SU-DHL-6 (cell line): ENCODE measurements at regions not wholly inside any gene's neighbourhood (a gene's known extent, or its start where the extent isn't known, plus 50 kb on each side); places are given as distances from the start of the nearest gene placed in this dataset.
"Not testable (repeated sequence)": the region's sequence is repeated elsewhere in the genome, so short reads cannot be mapped to it uniquely, and the experiment has no call there.

Experiments
- H2AFZ ChIP-seq: fragments of 200-600 bp; sonication (generic); 2 replicates; pipeline ENCODE4 v1.6.1; 2014; ENCODE audit warnings: low read depth, mild to moderate bottlenecking, moderate library complexity, mixed read lengths, antibody characterized with exemption, low read length; ENCODE audit not compliant: severe bottlenecking
- H3F3A ChIP-seq: fragments of 200-600 bp; shearing (Covaris generic); 2 replicates; pipeline ENCODE4 v1.6.0; 2016; ENCODE audit warnings: antibody characterized with exemption, mild to moderate bottlenecking; ENCODE audit not compliant: insufficient read depth
- H3K27ac ChIP-seq: fragments of 200-600 bp; sonication (generic); 2 replicates; pipeline ENCODE4 v1.5.1; 2016; ENCODE audit warnings: low read depth, mild to moderate bottlenecking, low read length, moderate library complexity, mixed read lengths
- H3K27me3 ChIP-seq: fragments of 200-600 bp; sonication (generic), shearing (Covaris generic); 2 replicates; pipeline ENCODE4 v1.6.0; 2014; ENCODE audit warnings: mild to moderate bottlenecking, low read length
- H3K36me3 ChIP-seq: fragments of 200-600 bp; sonication (generic); 2 replicates; pipeline ENCODE4 v1.6.1; 2014; ENCODE audit warnings: mild to moderate bottlenecking, low read length, mixed read lengths
- H3K4me2 ChIP-seq: fragments of 300-600, 200-600 bp; shearing (Covaris generic), sonication (generic); 2 replicates; pipeline ENCODE4 v1.6.0; 2014; ENCODE audit warnings: low read length, low read depth, mild to moderate bottlenecking; ENCODE audit not compliant: poor library complexity, severe bottlenecking
- H3K4me3 ChIP-seq: fragments of 200-600 bp; sonication (generic); 2 replicates; pipeline ENCODE4 v1.5.1; 2014; ENCODE audit warnings: antibody characterized with exemption, low read length, mild to moderate bottlenecking, mixed read lengths; ENCODE audit not compliant: insufficient read depth, poor library complexity, severe bottlenecking
- H3K79me2 ChIP-seq: fragments of 200-600 bp; sonication (generic); 2 replicates; pipeline ENCODE4 v1.6.1; 2014; ENCODE audit warnings: mild to moderate bottlenecking, low read length, moderate library complexity; ENCODE audit not compliant: insufficient read depth
- H3K9ac ChIP-seq: fragments of 200-600 bp; sonication (generic); 2 replicates; pipeline ENCODE4 v1.7.0; 2014; ENCODE audit warnings: mild to moderate bottlenecking, low read length
- H3K9me2 ChIP-seq: fragments of 200-600 bp; sonication (generic); replicated peaks from 2 replicates; pipeline ENCODE4 v1.6.1; 2014; ENCODE audit warnings: low read length; ENCODE audit not compliant: insufficient read depth
- H3K9me3 ChIP-seq: fragments of 200-600 bp; sonication (generic); 2 replicates; pipeline ENCODE4 v1.6.1; 2014; ENCODE audit warnings: low read length, mixed read lengths; ENCODE audit not compliant: insufficient read depth
- H4K20me1 ChIP-seq: fragments of 200-600 bp; sonication (generic); 2 replicates; pipeline ENCODE4 v1.6.1; 2014; ENCODE audit warnings: low read depth, mild to moderate bottlenecking, antibody characterized with exemption, low read length, moderate library complexity, mixed read lengths
- EZH2phosphoT487 ChIP-seq: fragments of 200-600 bp; sonication (generic), shearing (Covaris generic); conservative IDR thresholded peaks from 2 replicates; pipeline ENCODE4 v1.6.1; 2018; ENCODE audit warnings: mild to moderate bottlenecking, antibody characterized with exemption, low read length, moderate library complexity, mixed read lengths
- TF ChIP-seq, protein P1 (sequence below): fragments of 200-600 bp; sonication (generic); IDR thresholded peaks from one replicate; pipeline ENCODE4 v1.5.1; 2017; ENCODE audit warnings: antibody characterized with exemption, mild to moderate bottlenecking, low read length, moderate library complexity; ENCODE audit not compliant: insufficient read depth, poor library complexity, severe bottlenecking

DNA sequence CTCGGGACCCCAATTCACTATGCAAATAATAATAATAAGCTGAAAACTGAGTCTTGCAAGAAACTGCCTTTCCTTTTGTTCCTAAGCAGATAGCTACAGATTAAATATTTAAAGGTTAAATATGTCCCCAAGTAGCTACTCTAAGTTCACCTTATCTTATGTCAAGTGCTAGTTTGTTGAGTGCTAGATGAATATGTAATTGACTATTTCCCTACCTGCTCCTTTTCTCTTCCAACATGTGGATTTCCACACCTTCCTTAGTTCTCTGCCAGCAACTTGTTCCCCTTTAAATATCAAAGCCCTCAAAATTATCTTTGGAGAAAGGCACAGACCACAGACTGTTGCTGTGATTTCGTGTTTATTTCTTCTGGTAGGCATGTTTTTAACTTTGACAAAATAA, 709.2 kb upstream of the SLITRK1 start:
- no peaks in the 10 kb centered on the region for H3K9me3 ChIP-seq
- H3K9ac ChIP-seq, result no peak overlapping the region
- H3K4me2 ChIP-seq, result no peak overlapping the region
- TF ChIP-seq EZH2phosphoT487, result no peak
- TF ChIP-seq, protein P1, sequence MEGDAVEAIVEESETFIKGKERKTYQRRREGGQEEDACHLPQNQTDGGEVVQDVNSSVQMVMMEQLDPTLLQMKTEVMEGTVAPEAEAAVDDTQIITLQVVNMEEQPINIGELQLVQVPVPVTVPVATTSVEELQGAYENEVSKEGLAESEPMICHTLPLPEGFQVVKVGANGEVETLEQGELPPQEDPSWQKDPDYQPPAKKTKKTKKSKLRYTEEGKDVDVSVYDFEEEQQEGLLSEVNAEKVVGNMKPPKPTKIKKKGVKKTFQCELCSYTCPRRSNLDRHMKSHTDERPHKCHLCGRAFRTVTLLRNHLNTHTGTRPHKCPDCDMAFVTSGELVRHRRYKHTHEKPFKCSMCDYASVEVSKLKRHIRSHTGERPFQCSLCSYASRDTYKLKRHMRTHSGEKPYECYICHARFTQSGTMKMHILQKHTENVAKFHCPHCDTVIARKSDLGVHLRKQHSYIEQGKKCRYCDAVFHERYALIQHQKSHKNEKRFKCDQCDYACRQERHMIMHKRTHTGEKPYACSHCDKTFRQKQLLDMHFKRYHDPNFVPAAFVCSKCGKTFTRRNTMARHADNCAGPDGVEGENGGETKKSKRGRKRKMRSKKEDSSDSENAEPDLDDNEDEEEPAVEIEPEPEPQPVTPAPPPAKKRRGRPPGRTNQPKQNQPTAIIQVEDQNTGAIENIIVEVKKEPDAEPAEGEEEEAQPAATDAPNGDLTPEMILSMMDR, result no peak
- no peak overlapping the region for H3K4me3 ChIP-seq
- H3K27ac ChIP-seq, result no peak overlapping the region
- no peaks in the 10 kb centered on the region for H3K9me2 ChIP-seq
- no peaks in the 10 kb centered on the region for H3K27me3 ChIP-seq
- no peak overlapping the region for H2AFZ ChIP-seq
- H3K79me2 ChIP-seq, result no peaks in the 10 kb centered on the region
- H3F3A ChIP-seq, result no peaks in the 10 kb centered on the region
- no peaks in the 10 kb centered on the region for H3K36me3 ChIP-seq
- H4K20me1 ChIP-seq, result no peaks in the 10 kb centered on the region

DNA sequence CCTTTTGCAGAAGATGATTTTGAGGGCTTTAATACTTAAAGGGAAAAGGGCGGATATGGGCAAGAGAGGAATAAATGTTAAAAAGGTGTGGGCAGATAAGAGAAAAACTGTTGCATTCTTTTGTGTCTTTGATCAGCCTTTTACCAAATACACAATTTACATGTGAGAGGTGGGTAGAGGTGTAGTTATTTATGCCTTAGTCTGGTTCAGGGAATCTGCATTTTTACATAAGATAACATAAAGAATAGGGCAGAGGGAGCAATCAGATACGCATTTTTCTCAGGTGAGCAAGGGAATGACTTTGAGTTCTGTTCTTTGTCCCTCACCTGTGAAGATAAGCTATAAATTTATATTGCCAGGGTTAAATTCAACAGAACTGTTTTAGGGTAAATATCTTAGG, 708.4 kb upstream of the SLITRK1 start:
- Histone ChIP-seq H3K79me2 (no peaks in the 10 kb centered on the region), H3K4me3 (no peak overlapping the region), H3F3A (no peaks in the 10 kb centered on the region), H2AFZ (no peak overlapping the region), H3K36me3 (no peaks in the 10 kb centered on the region), H3K4me2 (no peak overlapping the region), H3K9me3 (no peaks in the 10 kb centered on the region), H3K27ac (no peak overlapping the region), H3K9me2 (no peaks in the 10 kb centered on the region), H3K9ac (no peak overlapping the region), H3K27me3 (no peaks in the 10 kb centered on the region), H4K20me1 (no peaks in the 10 kb centered on the region)
- TF ChIP-seq EZH2phosphoT487, result no peak
- TF ChIP-seq, protein P1, result no peak

DNA sequence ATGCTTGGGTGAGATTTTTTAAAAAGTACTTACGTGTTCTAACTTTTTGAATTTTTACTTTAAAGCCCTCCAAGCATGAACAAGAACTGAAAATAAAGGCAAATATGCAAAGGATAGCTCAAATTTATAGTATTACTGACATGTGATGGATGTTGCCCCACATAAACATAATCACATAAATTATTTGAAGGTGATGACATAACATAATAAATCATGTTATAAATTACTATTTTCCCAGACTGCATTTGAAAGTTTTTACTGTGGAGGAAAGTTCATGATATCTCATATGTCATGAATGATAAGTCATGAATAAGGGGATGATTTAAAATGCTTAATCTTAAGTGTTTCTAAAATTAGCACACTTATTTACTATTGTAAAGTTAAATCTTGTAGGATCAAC, 705.7 kb upstream of the SLITRK1 start:
- Histone ChIP-seq H3K4me3 (no peak overlapping the region), H3K79me2 (no peaks in the 10 kb centered on the region), H2AFZ (no peak overlapping the region), H3K36me3 (no peaks in the 10 kb centered on the region), H4K20me1 (no peaks in the 10 kb centered on the region), H3K27ac (no peak overlapping the region), H3K9me2 (no peaks in the 10 kb centered on the region), H3K9me3 (no peaks in the 10 kb centered on the region), H3F3A (no peaks in the 10 kb centered on the region), H3K9ac (no peak overlapping the region), H3K27me3 (no peaks in the 10 kb centered on the region), H3K4me2 (no peak overlapping the region)
- TF ChIP-seq EZH2phosphoT487, result no peak
- TF ChIP-seq, protein P1, result no peak

- not testable (repeated sequence) for H3K79me2 ChIP-seq, H3K9me2 ChIP-seq, H3K36me3 ChIP-seq, H3K9ac ChIP-seq, H3F3A ChIP-seq, H3K27me3 ChIP-seq, H3K9me3 ChIP-seq, H3K4me3 ChIP-seq, H3K27ac ChIP-seq, H3K4me2 ChIP-seq, H2AFZ ChIP-seq, H4K20me1 ChIP-seq
Measured at GRCh38 chr13:84579901-84580300, 697.6 kb upstream of the SLITRK1 start.
